ENCODE measurements at regions not wholly inside any gene's neighbourhood (a gene's known extent, or its start where the extent isn't known, plus 50 kb on each side); places are given as distances from the start of the nearest gene placed in this dataset.

DNA sequence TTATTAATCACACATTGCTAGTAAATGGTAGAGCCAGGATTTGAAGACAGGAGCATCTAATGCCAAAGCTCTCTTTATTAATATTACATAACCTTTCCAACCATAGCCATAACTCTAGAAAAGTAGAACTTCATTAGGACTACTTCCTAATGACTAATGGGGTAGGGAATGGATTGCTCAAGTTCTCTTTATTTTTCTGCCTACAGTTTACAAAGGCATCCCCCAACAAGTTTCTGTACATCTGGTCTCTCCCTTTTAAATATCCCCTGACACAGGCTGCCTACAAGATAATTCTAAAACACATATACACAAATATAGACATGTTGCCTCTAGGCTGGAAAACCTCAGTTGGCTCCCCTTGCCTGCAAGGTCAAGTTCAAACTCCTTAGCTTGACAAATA lies 534.9 kb downstream of the SOX6 start (continued):
- TF ChIP-seq ZNF114 (CRISPR knock-in tag; IDR thresholded peaks at IDR 0.05), result no peak
- TF ChIP-seq, protein P1, sequence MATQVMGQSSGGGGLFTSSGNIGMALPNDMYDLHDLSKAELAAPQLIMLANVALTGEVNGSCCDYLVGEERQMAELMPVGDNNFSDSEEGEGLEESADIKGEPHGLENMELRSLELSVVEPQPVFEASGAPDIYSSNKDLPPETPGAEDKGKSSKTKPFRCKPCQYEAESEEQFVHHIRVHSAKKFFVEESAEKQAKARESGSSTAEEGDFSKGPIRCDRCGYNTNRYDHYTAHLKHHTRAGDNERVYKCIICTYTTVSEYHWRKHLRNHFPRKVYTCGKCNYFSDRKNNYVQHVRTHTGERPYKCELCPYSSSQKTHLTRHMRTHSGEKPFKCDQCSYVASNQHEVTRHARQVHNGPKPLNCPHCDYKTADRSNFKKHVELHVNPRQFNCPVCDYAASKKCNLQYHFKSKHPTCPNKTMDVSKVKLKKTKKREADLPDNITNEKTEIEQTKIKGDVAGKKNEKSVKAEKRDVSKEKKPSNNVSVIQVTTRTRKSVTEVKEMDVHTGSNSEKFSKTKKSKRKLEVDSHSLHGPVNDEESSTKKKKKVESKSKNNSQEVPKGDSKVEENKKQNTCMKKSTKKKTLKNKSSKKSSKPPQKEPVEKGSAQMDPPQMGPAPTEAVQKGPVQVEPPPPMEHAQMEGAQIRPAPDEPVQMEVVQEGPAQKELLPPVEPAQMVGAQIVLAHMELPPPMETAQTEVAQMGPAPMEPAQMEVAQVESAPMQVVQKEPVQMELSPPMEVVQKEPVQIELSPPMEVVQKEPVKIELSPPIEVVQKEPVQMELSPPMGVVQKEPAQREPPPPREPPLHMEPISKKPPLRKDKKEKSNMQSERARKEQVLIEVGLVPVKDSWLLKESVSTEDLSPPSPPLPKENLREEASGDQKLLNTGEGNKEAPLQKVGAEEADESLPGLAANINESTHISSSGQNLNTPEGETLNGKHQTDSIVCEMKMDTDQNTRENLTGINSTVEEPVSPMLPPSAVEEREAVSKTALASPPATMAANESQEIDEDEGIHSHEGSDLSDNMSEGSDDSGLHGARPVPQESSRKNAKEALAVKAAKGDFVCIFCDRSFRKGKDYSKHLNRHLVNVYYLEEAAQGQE (IDR thresholded peaks at IDR 0.05; ENCODE audit: unreplicated experiment), result no peak
- TF ChIP-seq NANOG (IDR thresholded peaks at IDR 0.05; ENCODE audit: borderline replicate concordance), result no peak

GRCh38 chr11:15824060-15824459 lies 532.3 kb downstream of the SOX6 start:
- no peaks in the 10 kb centered on the region for H3K36me3 ChIP-seq (ENCODE audit: insufficient read depth)
- H3K36me3 Mint-ChIP-seq (ENCODE audit: low read depth), result no peaks in the 10 kb centered on the region
- ATAC-seq, result no peak

More at GRCh38 chr11:15824060-15824459, 532.3 kb downstream of the SOX6 start:
- DNase-seq (ENCODE audit: low spot score), result no peak
- Histone ChIP-seq H3F3A (replicated peaks; ENCODE audit: low read depth) (no peaks in the 10 kb centered on the region), H3K4me3 (no peak overlapping the region), H3K4me1 (ENCODE audit: insufficient read depth) (no peaks in the 10 kb centered on the region), H3K79me2 (replicated peaks; ENCODE audit: insufficient read depth) (no peaks in the 10 kb centered on the region), H3K4me2 (no peak overlapping the region), H3K27ac (ENCODE audit: low read depth) (no peak overlapping the region), H4K20me1 (replicated peaks; ENCODE audit: insufficient read depth) (no peaks in the 10 kb centered on the region), H3K9me2 (ENCODE audit: insufficient read depth) (no peaks in the 10 kb centered on the region), H3K27me3 (ENCODE audit: insufficient read depth) (no peaks in the 10 kb centered on the region), H2AFZ (no peak overlapping the region)
- peaks cover 5% of the 10 kb centered on the region for H3K27me3 Mint-ChIP-seq (ENCODE audit: insufficient read depth, low read depth, poor library complexity)
- peaks cover 20% of the 10 kb centered on the region for H3K4me1 Mint-ChIP-seq
- TF ChIP-seq, protein P2, sequence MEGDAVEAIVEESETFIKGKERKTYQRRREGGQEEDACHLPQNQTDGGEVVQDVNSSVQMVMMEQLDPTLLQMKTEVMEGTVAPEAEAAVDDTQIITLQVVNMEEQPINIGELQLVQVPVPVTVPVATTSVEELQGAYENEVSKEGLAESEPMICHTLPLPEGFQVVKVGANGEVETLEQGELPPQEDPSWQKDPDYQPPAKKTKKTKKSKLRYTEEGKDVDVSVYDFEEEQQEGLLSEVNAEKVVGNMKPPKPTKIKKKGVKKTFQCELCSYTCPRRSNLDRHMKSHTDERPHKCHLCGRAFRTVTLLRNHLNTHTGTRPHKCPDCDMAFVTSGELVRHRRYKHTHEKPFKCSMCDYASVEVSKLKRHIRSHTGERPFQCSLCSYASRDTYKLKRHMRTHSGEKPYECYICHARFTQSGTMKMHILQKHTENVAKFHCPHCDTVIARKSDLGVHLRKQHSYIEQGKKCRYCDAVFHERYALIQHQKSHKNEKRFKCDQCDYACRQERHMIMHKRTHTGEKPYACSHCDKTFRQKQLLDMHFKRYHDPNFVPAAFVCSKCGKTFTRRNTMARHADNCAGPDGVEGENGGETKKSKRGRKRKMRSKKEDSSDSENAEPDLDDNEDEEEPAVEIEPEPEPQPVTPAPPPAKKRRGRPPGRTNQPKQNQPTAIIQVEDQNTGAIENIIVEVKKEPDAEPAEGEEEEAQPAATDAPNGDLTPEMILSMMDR (conservative IDR thresholded peaks at IDR 0.05; ENCODE audit: low read depth in 2 of 2), result no peak
- TF ChIP-seq JUNB (IDR thresholded peaks at IDR 0.05; ENCODE audit: unreplicated experiment) (no peak), CREB1 (CRISPR knock-in tag; IDR thresholded peaks at IDR 0.05; ENCODE audit: low read depth) (no peak), ZNF114 (CRISPR knock-in tag; IDR thresholded peaks at IDR 0.05) (no peak), POLR2AphosphoS5 (IDR thresholded peaks at IDR 0.05; ENCODE audit: low read depth) (no peak)
- TF ChIP-seq, protein P3, sequence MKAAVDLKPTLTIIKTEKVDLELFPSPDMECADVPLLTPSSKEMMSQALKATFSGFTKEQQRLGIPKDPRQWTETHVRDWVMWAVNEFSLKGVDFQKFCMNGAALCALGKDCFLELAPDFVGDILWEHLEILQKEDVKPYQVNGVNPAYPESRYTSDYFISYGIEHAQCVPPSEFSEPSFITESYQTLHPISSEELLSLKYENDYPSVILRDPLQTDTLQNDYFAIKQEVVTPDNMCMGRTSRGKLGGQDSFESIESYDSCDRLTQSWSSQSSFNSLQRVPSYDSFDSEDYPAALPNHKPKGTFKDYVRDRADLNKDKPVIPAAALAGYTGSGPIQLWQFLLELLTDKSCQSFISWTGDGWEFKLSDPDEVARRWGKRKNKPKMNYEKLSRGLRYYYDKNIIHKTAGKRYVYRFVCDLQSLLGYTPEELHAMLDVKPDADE (IDR thresholded peaks at IDR 0.05), result no peak
- no peak overlapping the region for H3K4me3 Mint-ChIP-seq
- H3K9me3 Mint-ChIP-seq, result no peaks in the 10 kb centered on the region; the same call in 2 of the 3 replicates
- no peak overlapping the region for H3K27ac Mint-ChIP-seq
